ENCODE measurements at regions not wholly inside any gene's neighbourhood (a gene's known extent, or its start where the extent isn't known, plus 50 kb on each side); places are given as distances from the start of the nearest gene placed in this dataset.

DNA sequence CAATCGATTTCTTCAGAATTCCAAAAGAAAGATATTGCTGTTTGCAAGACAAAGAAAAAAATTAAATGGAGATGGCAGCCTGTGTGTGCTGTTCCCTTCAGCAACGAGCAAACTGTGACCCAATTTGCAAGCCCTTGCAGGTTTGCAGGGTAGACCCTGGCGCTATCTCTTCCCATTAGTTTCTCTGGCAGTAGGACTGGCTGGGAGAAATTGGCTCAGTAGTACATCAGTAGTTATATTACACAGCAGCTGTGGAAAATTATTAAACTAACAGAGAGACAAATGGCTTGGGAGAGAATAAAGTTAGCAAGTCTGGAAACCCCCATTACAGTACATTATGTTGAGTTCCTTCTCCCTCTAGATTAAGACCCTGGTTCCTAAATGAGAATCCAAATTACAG lies 116.4 kb upstream of the ITGB1 start:
- TF ChIP-seq POLR2A (IDR thresholded peaks at IDR 0.05; ENCODE audit: low read depth, low read length) (no peak), CTCF (conservative IDR thresholded peaks at IDR 0.05; ENCODE audit: low read depth, low read length) (no peak), FOS (IDR thresholded peaks at IDR 0.05; ENCODE audit: low read depth, low read length) (no peak), CEBPB (IDR thresholded peaks at IDR 0.05; ENCODE audit: low read depth, low read length) (no peak), RCOR1 (IDR thresholded peaks at IDR 0.05; ENCODE audit: insufficient replicate concordance, low read length) (no peak), SMC3 (IDR thresholded peaks at IDR 0.05; ENCODE audit: low read depth, low read length) (no peak), RFX5 (IDR thresholded peaks at IDR 0.05; ENCODE audit: low read depth, low read length) (no peak), RAD21 (IDR thresholded peaks at IDR 0.05; ENCODE audit: low read length) (no peak), MAZ (IDR thresholded peaks at IDR 0.05; ENCODE audit: borderline replicate concordance, low read depth, low read length) (no peak), USF2 (IDR thresholded peaks at IDR 0.05; ENCODE audit: low read depth, low read length) (no peak), MXI1 (IDR thresholded peaks at IDR 0.05; ENCODE audit: borderline replicate concordance, low read depth, low read length) (no peak), NFE2L2 (IDR thresholded peaks at IDR 0.05; ENCODE audit: low read depth, low read length) (no peak), MAFK (IDR thresholded peaks at IDR 0.05; ENCODE audit: low read depth, low read length) (no peak), ELK1 (IDR thresholded peaks at IDR 0.05; ENCODE audit: borderline replicate concordance, low read depth, low read length) (no peak)
